SK-N-SH treated with all-trans-retinoic acid at 6 μM for 48 hours (cell line): ENCODE measurements at regions not wholly inside any gene's neighbourhood (a gene's known extent, or its start where the extent isn't known, plus 50 kb on each side); places are given as distances from the start of the nearest gene placed in this dataset.

ENCODE experiments used
- ATAC-seq: fragments of 200-7000 bp; cut with Tn5 transposase; 3 replicates; pipeline ENCODE4 v1.9.1; 2020; ENCODE audit warnings: mild to moderate bottlenecking, moderate library complexity
- ARNTL ChIP-seq: fragments of 450-650 bp; formaldehyde crosslinking; IDR thresholded peaks from 2 replicates; pipeline ENCODE4 v1.5.0; 2020; ENCODE audit warnings: low read depth, mild to moderate bottlenecking, moderate library complexity, borderline replicate concordance
- BACH2 ChIP-seq: fragments of 250-450 bp; sonication (Bioruptor Pico); IDR thresholded peaks from 2 replicates; pipeline ENCODE4 v1.9.0; 2021; ENCODE audit warnings: mild to moderate bottlenecking, borderline replicate concordance
- CSDC2 ChIP-seq: fragments of 250-450 bp; sonication (Bioruptor Pico); IDR thresholded peaks from 2 replicates; pipeline ENCODE4 v1.5.0; 2020; ENCODE audit warnings: mild to moderate bottlenecking, moderate library complexity
- ESRRG ChIP-seq: fragments of 250-450 bp; sonication (Bioruptor Pico); IDR thresholded peaks from 2 replicates; pipeline ENCODE4 v1.6.1; 2021; ENCODE audit warnings: mild to moderate bottlenecking
- GLIS3 ChIP-seq: fragments of 250-450 bp; sonication (Bioruptor Pico); IDR thresholded peaks from 2 replicates; pipeline ENCODE4 v1.5.0; 2020; ENCODE audit warnings: mild to moderate bottlenecking, moderate library complexity
- ISL1 ChIP-seq: fragments of 250-450 bp; sonication (Bioruptor Pico); IDR thresholded peaks from 2 replicates; pipeline ENCODE4 v2.1.2; 2022; ENCODE audit warnings: mild to moderate bottlenecking, moderate library complexity
- OSR1 ChIP-seq: fragments of 250-450 bp; sonication (Bioruptor Pico); IDR thresholded peaks from 2 replicates; pipeline ENCODE4 v1.8.0; 2022; ENCODE audit warnings: moderate library complexity, mild to moderate bottlenecking, inconsistent platforms
- PPARA ChIP-seq: fragments of 250-450 bp; sonication (Bioruptor Pico); IDR thresholded peaks from 2 replicates; pipeline ENCODE4 v1.5.0; 2020; ENCODE audit warnings: mild to moderate bottlenecking, borderline replicate concordance
- RARB ChIP-seq: fragments of 250-450 bp; sonication (Bioruptor Pico); IDR thresholded peaks from 2 replicates; pipeline ENCODE4 v1.8.0; 2021; ENCODE audit warnings: mild to moderate bottlenecking, moderate library complexity
- SNAI2 ChIP-seq: fragments of 250-450 bp; sonication (Bioruptor Pico); IDR thresholded peaks from 2 replicates; pipeline ENCODE4 v1.5.0; 2020; ENCODE audit warnings: mild to moderate bottlenecking, moderate library complexity
- TCF4 ChIP-seq: fragments of 250-450 bp; sonication (Bioruptor Pico); IDR thresholded peaks from 2 replicates; pipeline ENCODE4 v1.8.0; 2021; ENCODE audit warnings: mild to moderate bottlenecking, moderate library complexity, borderline replicate concordance
- TOX ChIP-seq: fragments of 250-450 bp; sonication (Bioruptor Pico); IDR thresholded peaks from 2 replicates; pipeline ENCODE4 v1.8.0; 2021; ENCODE audit warnings: mild to moderate bottlenecking, moderate library complexity, borderline replicate concordance
- ZFP3 ChIP-seq: fragments of 250-450 bp; sonication (Bioruptor Pico); IDR thresholded peaks from 2 replicates; pipeline ENCODE4 v1.5.0; 2020; ENCODE audit warnings: mild to moderate bottlenecking, moderate library complexity
- ZFP30 ChIP-seq: fragments of 450-650 bp; formaldehyde crosslinking; IDR thresholded peaks from 2 replicates; pipeline ENCODE4 v1.5.0; 2022; ENCODE audit warnings: mild to moderate bottlenecking, moderate library complexity
- ZNF565 ChIP-seq: fragments of 450-650 bp; formaldehyde crosslinking; conservative IDR thresholded peaks from 2 replicates; pipeline ENCODE4 v1.5.0; 2020; ENCODE audit warnings: low read depth, mild to moderate bottlenecking, moderate library complexity
- ZNF70 ChIP-seq: fragments of 450-650 bp; formaldehyde crosslinking; IDR thresholded peaks from 2 replicates; pipeline ENCODE4 v1.5.0; 2020; ENCODE audit warnings: mild to moderate bottlenecking, moderate library complexity
- ZNF8 ChIP-seq: fragments of 450-650 bp; formaldehyde crosslinking; IDR thresholded peaks from 2 replicates; pipeline ENCODE4 v1.5.0; 2020; ENCODE audit warnings: mild to moderate bottlenecking, moderate library complexity
- TF ChIP-seq, protein P1 (sequence below): fragments of 250-450 bp; sonication (Bioruptor Pico); IDR thresholded peaks from 2 replicates; pipeline ENCODE4 v1.8.0; 2020; ENCODE audit warnings: mild to moderate bottlenecking, moderate library complexity, borderline replicate concordance
- TF ChIP-seq, protein P2 (sequence below): fragments of 250-450 bp; sonication (Bioruptor Pico); IDR thresholded peaks from 2 replicates; pipeline ENCODE4 v1.8.0; 2021; ENCODE audit warnings: low read depth, mild to moderate bottlenecking, moderate library complexity, borderline replicate concordance
- TF ChIP-seq, protein P3 (sequence below): fragments of 250-450 bp; sonication (Bioruptor Pico); IDR thresholded peaks from 2 replicates; pipeline ENCODE4 v1.5.1; 2021; ENCODE audit warnings: mild to moderate bottlenecking, moderate library complexity
- TF ChIP-seq, protein P4 (sequence below): fragments of 250-450 bp; sonication (Bioruptor Pico); IDR thresholded peaks from 2 replicates; pipeline ENCODE4 v1.5.1; 2020; ENCODE audit warnings: low read depth, mild to moderate bottlenecking, moderate library complexity

DNA sequence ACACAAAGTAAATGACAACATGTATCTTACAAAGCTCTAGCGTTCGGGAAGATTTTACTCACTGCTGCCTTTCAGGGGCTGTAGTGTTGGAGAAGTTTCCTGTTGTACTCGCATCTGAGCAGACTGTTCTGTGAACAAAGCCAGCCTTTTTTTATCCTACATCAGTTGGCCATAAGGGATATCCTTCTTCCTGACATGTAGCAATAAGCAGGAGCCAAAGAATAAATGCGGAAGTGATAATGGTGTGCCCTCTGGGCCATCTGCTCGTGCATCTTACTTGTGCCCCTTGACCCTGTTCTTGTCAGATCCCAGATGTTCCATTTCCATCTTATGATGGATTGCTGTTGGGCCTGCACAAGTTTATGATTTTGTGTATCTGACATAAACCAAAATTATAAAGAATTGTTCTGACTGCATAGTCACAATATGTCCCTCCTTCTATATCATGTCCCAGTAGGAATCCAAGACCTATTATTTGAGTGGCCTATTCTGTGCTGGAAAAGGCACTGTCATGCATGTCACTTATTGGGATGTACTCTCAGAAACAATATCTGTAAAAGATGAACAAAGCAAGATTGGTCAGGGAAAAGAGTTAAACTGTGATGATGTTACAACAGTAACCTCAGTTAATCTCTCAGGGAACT, 631.3 kb downstream of the NSUN3 start:
- no peak for ATAC-seq

DNA sequence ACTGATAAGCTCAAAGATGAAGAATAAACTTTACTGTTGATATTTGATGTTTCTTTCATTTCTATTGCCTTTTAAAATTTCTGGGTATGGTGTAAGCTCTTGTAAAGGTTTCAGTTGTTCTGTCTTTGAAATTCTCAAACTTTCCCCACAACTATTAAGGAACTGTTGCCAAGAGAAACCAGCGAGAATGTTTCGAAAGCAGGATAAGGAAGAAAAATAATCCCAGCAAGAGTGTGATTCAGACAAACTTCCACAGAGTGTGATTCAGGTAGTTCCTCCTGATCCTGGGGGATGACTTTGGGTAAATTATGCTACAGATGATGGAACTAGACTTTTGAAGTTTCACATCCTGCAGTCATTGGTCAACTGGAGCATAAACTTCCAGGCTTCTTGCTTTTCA, 632.0 kb downstream of the NSUN3 start:
- TF ChIP-seq SNAI2 (no peak), RARB (CRISPR knock-in tag) (no peak), ZFP30 (CRISPR knock-in tag) (no peak), ZNF565 (CRISPR knock-in tag) (no peak), ZFP3 (CRISPR knock-in tag) (no peak), ZNF70 (CRISPR knock-in tag) (no peak), OSR1 (CRISPR knock-in tag) (no peak), TCF4 (CRISPR knock-in tag) (no peak), ESRRG (no peak), ZNF8 (CRISPR knock-in tag) (no peak), ARNTL (CRISPR knock-in tag) (no peak)
- TF ChIP-seq, protein P1, sequence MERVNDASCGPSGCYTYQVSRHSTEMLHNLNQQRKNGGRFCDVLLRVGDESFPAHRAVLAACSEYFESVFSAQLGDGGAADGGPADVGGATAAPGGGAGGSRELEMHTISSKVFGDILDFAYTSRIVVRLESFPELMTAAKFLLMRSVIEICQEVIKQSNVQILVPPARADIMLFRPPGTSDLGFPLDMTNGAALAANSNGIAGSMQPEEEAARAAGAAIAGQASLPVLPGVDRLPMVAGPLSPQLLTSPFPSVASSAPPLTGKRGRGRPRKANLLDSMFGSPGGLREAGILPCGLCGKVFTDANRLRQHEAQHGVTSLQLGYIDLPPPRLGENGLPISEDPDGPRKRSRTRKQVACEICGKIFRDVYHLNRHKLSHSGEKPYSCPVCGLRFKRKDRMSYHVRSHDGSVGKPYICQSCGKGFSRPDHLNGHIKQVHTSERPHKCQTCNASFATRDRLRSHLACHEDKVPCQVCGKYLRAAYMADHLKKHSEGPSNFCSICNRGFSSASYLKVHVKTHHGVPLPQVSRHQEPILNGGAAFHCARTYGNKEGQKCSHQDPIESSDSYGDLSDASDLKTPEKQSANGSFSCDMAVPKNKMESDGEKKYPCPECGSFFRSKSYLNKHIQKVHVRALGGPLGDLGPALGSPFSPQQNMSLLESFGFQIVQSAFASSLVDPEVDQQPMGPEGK, result no peak
- TF ChIP-seq, protein P2, sequence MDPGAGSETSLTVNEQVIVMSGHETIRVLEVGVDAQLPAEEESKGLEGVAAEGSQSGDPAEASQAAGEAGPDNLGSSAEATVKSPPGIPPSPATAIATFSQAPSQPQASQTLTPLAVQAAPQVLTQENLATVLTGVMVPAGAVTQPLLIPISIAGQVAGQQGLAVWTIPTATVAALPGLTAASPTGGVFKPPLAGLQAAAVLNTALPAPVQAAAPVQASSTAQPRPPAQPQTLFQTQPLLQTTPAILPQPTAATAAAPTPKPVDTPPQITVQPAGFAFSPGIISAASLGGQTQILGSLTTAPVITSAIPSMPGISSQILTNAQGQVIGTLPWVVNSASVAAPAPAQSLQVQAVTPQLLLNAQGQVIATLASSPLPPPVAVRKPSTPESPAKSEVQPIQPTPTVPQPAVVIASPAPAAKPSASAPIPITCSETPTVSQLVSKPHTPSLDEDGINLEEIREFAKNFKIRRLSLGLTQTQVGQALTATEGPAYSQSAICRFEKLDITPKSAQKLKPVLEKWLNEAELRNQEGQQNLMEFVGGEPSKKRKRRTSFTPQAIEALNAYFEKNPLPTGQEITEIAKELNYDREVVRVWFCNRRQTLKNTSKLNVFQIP (CRISPR knock-in tag), result no peak
- TF ChIP-seq, all 23 proteins: peak for 0
- no peak for ATAC-seq

More for the DNA sequence above, 631.3 kb downstream of the NSUN3 start:
- TF ChIP-seq OSR1 (CRISPR knock-in tag) (no peak), CSDC2 (CRISPR knock-in tag) (no peak), BACH2 (CRISPR knock-in tag) (no peak), ISL1 (CRISPR knock-in tag) (no peak)
- TF ChIP-seq, protein P2 (CRISPR knock-in tag), result no peak

DNA sequence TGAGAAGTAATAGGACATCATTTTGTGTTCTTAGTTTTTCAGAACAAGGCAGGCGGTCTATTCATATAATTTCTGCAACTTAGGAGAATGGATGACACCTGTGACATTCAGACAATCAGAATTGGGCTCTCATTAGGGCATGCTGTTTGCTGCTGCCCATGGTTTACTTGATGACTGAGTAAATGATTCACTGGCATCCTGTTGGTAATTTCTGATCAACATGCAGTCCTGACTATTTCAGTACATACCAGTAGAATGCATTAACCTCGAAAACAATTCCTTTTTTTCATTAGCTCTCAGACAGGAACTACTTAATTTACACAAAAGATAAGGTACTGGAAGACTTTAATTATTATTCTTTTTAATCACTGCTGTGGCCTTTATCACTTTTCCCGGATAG, 641.6 kb downstream of the NSUN3 start:
- no peak for ATAC-seq
- TF ChIP-seq TOX (CRISPR knock-in tag) (no peak), ESRRG (no peak), ISL1 (CRISPR knock-in tag) (no peak), OSR1 (CRISPR knock-in tag) (no peak), TCF4 (CRISPR knock-in tag) (no peak), ZFP30 (CRISPR knock-in tag) (no peak)
- TF ChIP-seq, protein P3, sequence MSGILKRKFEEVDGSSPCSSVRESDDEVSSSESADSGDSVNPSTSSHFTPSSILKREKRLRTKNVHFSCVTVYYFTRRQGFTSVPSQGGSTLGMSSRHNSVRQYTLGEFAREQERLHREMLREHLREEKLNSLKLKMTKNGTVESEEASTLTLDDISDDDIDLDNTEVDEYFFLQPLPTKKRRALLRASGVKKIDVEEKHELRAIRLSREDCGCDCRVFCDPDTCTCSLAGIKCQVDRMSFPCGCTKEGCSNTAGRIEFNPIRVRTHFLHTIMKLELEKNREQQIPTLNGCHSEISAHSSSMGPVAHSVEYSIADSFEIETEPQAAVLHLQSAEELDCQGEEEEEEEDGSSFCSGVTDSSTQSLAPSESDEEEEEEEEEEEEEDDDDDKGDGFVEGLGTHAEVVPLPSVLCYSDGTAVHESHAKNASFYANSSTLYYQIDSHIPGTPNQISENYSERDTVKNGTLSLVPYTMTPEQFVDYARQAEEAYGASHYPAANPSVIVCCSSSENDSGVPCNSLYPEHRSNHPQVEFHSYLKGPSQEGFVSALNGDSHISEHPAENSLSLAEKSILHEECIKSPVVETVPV (CRISPR knock-in tag), result no peak

DNA sequence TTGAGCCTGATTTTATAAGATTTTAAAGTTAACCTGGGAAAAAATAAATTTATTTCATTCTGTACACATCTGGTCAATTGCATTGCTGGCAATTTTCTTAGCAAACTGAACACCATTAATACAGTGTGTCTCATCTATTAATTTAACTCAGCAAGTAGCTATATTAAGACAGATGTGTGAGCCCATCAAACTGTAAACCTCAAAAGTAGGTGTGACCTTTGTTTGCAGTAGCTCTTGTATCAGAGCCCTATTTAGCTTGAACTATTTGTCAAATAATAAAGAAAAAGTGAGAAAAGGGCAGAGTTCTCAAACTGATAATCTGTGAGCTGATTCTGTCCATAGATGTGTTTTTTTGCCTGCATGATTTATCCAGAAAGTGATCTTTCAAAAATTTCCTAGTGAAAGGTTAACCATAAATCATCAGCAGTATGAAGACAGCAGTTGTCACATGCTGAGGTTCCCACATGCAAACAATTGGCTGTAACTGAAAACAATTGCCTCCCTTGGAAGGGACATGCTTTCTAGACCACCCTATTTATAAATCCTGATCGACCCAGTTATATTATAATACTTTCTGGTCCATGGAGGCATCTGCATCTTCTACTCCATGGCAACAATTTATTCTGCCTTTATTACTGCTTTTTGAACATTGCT, 646.5 kb downstream of the NSUN3 start:
- no peak for ATAC-seq
- TF ChIP-seq, protein P2 (CRISPR knock-in tag), result no peak
- TF ChIP-seq GLIS3 (CRISPR knock-in tag) (no peak), SNAI2 (no peak), TOX (CRISPR knock-in tag) (no peak), RARB (CRISPR knock-in tag) (no peak), ZNF70 (CRISPR knock-in tag) (no peak), OSR1 (CRISPR knock-in tag) (no peak), PPARA (CRISPR knock-in tag) (no peak)
- TF ChIP-seq, protein P4, sequence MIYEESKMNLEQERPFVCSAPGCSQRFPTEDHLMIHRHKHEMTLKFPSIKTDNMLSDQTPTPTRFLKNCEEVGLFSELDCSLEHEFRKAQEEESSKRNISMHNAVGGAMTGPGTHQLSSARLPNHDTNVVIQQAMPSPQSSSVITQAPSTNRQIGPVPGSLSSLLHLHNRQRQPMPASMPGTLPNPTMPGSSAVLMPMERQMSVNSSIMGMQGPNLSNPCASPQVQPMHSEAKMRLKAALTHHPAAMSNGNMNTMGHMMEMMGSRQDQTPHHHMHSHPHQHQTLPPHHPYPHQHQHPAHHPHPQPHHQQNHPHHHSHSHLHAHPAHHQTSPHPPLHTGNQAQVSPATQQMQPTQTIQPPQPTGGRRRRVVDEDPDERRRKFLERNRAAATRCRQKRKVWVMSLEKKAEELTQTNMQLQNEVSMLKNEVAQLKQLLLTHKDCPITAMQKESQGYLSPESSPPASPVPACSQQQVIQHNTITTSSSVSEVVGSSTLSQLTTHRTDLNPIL (CRISPR knock-in tag), result no peak
- TF ChIP-seq, protein P1, result no peak
